ENCODE measurements at regions not wholly inside any gene's neighbourhood (a gene's known extent, or its start where the extent isn't known, plus 50 kb on each side); places are given as distances from the start of the nearest gene placed in this dataset.
"Not testable (repeated sequence)": the region's sequence is repeated elsewhere in the genome, so short reads cannot be mapped to it uniquely, and the experiment has no call there.

GRCh38 chr3:132987396-132987795 lies 50.8 kb upstream of the TMEM108 start:
- DNase-seq (ENCODE audit: insufficient read length, low spot score) (no peak), FAIRE-seq (no peak)

DNA sequence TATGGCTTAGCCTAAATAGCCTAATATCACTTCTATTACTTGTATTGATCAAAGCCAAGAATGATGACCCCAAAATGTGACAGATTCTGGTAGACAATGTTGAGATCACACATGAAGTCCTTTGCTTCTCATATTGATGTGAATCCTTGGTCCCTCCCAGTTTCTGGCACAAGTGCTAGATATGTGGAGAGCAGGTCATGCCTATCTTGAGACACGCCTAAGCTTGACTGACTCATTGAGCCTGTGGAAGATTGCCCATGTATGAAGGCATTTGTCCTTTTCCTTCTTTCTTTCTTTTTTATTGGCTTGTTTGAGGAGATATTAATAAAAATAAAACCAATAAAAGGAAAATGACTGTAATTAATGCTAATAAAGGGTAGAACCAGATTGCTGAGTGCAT lies 54.0 kb upstream of the TMEM108 start:
- no peak for FAIRE-seq
- DNase-seq (ENCODE audit: insufficient read length, low spot score): no peak

- FAIRE-seq (no peak), DNase-seq (ENCODE audit: insufficient read length, low spot score) (no peak)
Observed at GRCh38 chr3:132983143-132983770, 54.9 kb upstream of the TMEM108 start.

DNA sequence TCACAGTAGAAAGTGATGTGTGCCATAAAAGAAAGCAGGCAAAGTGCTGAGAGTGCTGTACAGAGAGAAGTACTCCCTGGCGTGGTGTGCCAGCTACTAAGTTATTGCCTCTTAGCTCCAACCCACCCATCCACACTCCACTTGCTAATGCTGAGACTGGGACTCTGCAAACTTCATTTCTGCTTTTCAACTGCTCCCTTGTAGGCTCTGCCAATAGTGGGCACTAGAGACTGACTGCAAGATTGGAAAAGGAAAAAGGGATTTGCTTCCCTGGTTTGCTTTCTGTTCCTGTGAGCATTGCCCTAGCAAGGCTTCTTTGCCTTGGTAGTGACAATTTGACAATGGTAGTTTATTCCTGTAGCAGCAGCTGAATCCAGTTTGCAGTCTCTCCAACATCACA lies 56.5 kb upstream of the TMEM108 start:
- DNase-seq (ENCODE audit: insufficient read length, low spot score): no peak
- FAIRE-seq: no peak

DNA sequence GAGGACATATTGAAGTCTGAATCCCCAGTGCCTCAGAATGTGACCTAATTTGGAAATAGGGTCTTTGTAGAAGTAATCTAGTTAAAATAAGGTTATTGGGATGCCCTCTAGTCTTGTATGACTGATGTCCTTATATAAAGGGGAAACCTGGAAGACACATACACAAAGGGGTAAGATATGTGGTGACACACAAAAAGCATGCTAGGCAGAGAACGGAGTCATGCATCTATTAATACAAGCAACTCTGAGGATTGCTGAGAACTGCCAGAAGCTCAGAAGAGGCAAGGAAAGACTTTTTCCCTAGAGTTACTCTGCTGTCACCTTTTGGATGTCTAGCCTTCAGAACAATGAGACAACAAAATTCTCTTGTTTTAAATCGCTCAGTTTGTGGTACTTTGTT lies 58.1 kb upstream of the TMEM108 start:
- FAIRE-seq: no peak
- no peak for DNase-seq (ENCODE audit: insufficient read length, low spot score)

DNA sequence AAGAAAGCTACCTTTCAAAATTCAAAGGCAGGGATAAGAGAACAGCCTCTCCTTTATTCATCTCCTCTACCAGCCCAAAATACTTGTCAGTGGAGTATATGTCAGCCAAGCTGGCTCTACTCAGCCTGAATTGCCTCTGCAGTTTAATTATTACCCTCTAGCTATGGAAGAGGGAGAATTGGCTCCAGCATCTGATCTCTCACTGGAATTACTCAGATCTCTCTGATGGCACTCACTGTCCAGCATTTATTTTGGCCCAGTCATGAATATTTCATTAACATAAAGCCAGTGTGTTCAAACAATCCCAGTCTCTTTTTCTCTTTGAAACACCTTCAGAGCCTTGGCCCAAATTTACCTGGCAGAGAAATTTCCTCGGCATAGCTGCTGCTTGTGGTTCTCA lies 58.6 kb upstream of the TMEM108 start:
- no peak for FAIRE-seq
- DNase-seq (ENCODE audit: insufficient read length, low spot score): no peak

GRCh38 chr3:132978946-132979345 lies 59.2 kb upstream of the TMEM108 start:
- DNase-seq (ENCODE audit: insufficient read length, low spot score); FAIRE-seq: not testable (repeated sequence)

- FAIRE-seq: no peak
- no peak for DNase-seq (ENCODE audit: insufficient read length, low spot score)
Observed at GRCh38 chr3:132978464-132978863, 59.7 kb upstream of the TMEM108 start.

DNA sequence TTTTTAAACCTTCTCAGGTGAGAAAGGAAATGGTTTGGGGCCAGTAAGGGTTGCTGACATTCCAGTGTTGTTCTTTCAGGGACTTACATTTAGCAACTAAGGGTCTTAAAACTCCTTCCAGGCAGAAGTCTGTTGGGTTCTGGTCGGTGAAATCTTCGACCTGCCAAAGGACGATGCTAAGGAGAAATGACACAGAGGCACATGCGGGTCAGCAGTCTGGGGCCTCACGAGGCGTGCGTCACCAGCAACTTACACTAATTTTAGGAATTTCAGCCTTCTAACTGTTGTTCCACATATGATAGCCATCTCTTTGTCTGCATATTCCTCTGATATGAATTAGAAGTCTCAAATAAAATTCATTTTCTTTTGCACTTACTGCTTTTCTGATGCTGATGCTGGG lies 64.1 kb upstream of the TMEM108 start:
- DNase-seq (ENCODE audit: insufficient read length, low spot score) (no peak), FAIRE-seq (no peak)

- FAIRE-seq: no peak
Observed at GRCh38 chr3:132973441-132973840, 64.8 kb upstream of the TMEM108 start.

GRCh38 chr3:132972333-132972732 lies 65.9 kb upstream of the TMEM108 start:
- no peak for FAIRE-seq
- no peak for DNase-seq (ENCODE audit: insufficient read length, low spot score)

More at GRCh38 chr3:132973441-132973840, 64.8 kb upstream of the TMEM108 start:
- no peak for DNase-seq (ENCODE audit: insufficient read length, low spot score)

DNA sequence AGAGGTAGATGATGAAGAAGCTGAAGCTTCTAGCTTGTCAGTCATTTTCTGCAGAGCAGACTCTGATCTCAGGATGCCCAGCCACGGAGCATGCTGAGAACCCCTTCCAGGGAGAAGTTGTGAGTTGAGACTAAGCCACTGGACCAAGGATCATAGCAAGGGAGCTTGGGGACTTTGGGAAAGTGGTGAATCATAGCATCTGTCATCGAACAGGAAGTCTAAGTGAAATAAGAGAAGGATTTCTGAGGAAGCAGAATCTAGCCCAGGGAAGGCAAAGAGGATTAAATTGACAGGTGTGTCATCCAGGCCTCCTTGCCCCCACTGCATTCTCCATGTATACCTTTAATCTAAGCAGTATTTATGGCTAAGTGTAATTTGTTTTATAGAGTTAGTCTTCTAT lies 71.8 kb upstream of the TMEM108 start:
- DNase-seq (ENCODE audit: insufficient read length, low spot score) (no peak), FAIRE-seq (no peak)

- DNase-seq (ENCODE audit: insufficient read length, low spot score): no peak
- FAIRE-seq: no peak
Observed at GRCh38 chr3:132964266-132964665, 73.9 kb upstream of the TMEM108 start.

DNA sequence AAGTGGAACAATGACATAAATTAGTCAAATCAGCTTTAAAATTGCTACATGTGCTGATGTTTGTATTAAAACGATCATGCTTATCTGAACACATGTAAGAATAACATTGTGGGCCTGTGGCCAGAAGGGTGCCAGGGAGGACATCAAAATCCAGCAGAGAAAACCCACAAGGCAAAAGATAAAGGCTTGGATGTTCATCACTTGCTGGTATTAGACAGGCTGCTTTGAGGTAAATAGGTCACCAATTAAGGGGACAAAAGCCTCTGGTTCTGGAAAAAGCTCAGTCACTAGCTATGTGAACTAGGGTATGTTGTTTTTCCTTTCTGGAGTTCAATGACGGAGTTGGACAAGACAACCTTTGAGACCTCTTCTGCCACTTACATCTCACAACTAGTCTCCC lies 74.4 kb upstream of the TMEM108 start:
- FAIRE-seq (no peak), DNase-seq (ENCODE audit: insufficient read length, low spot score) (no peak)

DNA sequence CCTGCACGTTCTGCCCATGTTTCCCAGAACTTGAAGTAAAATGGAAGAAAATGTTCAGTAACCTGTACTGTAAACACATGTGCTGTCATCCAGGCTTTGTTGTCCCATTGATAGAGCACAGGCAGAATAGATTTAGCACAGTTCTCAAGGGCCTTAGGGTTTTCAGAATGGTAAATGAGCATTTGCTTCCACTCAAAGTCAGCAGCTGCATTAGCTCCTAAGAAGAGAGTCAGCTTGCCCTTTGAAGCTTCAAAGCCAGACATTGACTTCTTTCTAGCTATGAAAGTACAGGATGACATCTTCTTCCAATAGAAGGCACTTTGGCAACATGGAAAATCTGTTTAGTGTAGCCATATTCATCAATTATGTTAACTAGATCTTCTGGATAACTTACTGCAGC lies 76.2 kb upstream of the TMEM108 start:
- FAIRE-seq: no peak

DNA sequence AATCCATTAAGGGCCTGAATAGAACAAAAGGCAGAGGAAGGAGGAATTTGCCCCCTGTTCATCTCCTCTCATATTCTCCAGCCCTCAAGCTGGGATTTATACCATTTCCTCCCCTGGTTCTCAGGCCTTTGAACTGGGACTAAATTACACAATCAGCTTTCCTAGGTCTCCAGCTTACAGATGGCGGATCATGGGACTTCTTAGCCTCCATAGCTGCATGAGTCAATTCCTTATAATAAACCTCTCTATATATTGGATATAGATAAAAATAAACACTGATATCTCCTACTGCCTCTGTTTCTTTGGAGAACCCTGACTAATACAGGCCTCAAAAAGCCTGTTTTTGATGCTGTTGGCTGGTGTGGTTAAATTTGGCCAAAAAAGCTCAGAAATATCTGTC lies 84.5 kb upstream of the TMEM108 start:
- no peak for FAIRE-seq
- DNase-seq (ENCODE audit: insufficient read length, low spot score): no peak

More for the DNA sequence above, 76.2 kb upstream of the TMEM108 start:
- no peak for DNase-seq (ENCODE audit: insufficient read length, low spot score)

DNA sequence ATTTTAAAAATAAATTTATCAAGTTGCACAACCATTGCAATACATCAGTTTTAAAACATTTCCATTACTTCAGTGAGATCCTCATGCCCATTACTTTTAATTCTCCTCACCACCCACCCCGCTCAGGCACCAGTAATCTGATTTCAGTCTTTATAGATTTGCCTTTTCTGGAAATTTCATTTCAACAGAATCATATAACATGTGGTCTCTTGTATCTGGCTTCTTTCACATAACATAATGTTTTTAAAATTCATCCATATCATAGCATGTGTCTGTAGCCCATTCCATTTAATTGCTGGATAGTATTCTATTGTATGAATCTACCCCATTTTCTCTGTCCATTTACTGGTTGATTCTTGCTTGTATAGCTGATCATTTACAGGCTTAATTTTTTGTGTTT lies 110.3 kb upstream of the TMEM108 start:
- DNase-seq (ENCODE audit: insufficient read length, low spot score): no peak
- FAIRE-seq: no peak

- FAIRE-seq: no peak
- DNase-seq (ENCODE audit: insufficient read length, low spot score): no peak
Observed at GRCh38 chr3:132926098-132926497, 112.1 kb upstream of the TMEM108 start.

DNA sequence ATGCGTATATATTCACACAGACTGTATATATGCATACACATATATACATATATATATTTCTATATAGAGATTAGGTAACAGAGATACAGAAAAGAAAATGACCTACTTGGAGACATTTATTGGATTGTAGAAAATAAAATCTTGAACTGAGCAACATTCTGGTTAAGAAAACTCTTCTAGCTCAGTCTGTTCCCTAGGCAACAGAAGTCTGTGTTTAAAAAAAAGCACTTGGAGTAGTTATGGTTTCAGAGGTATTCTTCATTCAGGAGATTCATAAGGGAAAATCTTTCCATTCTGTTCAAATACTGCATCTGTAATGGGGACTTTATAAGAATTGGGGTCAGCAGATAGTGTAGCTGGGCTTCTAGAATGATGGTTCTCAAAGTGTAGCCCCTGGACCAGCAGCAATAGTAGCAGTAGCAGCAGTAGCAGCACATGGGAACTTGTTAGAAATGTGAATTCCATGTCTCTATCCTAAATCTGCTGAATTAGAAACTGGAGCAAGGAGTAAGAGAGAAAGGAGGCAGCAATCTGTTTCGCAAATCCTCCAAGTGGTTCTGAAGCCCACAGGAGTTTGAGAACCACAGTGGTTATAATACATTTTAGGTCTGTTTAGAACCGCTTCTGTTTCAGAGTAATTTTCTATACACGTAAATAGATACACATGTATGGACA lies 112.8 kb upstream of the TMEM108 start:
- DNase-seq (ENCODE audit: insufficient read length, low spot score): no peak
- FAIRE-seq: no peak

DNA sequence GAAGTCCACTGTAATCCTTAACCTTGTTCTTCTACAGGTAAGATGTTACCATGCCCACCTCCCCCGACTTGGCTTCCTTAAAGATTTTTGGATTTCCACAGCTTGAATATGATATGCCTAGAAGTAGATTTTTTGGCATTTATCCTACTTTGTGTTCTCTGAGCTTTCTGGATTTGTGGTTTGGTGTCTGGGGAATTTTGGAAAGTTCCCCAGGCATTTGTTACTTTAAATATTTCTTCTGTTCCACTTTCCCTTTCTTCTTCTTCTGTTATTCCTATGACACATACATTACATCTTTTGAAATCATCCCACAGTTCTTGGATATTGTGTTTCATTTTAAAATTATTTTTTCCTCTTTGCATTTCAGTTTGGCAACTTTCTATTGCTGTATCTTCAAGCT lies 122.1 kb upstream of the TMEM108 start:
- DNase-seq (ENCODE audit: insufficient read length, low spot score) (no peak), FAIRE-seq (no peak)

GRCh38 chr3:132912416-132912753 lies 125.8 kb upstream of the TMEM108 start:
- no peak for FAIRE-seq
- DNase-seq (ENCODE audit: insufficient read length, low spot score): no peak

DNA sequence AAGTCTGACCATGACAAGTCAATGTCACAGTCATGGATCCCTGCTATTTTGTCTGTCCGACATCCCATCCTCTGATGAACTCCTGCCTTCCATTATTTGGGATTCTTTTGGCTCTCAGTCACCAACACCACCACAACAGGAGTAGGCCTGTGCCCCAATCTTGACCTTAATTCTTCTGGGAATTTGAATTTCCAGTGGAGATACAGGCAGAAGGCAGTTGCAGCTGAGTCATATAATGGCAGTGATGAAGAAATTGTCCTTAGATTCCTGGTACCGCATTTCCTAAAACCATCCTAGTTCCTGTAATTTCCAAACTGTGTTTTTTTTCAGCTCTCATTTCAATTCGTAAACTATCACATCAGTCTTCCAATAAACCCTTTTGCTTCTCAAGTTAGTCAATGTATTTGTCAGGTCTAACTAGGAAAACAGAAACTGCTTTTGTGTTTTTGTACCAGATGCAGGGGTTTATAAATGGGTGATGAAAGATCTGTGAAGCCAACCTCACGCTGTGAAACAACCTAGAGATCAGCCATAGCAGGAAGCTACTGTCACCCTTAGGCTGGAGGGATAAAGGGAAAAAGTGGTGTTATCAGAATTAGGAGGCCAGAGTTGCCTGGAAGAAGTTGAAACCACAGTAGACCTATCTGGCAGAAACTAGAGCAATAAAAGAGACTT lies 126.3 kb upstream of the TMEM108 start:
- no peak for DNase-seq (ENCODE audit: insufficient read length, low spot score)
- FAIRE-seq: no peak
